Mesenchymal stem cell (in vitro differentiated cells and primary cell): ENCODE measurements at regions not wholly inside any gene's neighbourhood (a gene's known extent, or its start where the extent isn't known, plus 50 kb on each side); places are given as distances from the start of the nearest gene placed in this dataset.
A peak's percentile ranks its signal among the peaks of the same experiment; 100 is the strongest.

Experiments
- DNase-seq: peaks from one replicate; pipeline ENCODE4 v3.0.0-alpha.2; 2013
- H2AFZ ChIP-seq: one replicate; pipeline ENCODE4 v1.6.1; 2013; ENCODE audit warnings: low read depth, mild to moderate bottlenecking, control low read depth, inconsistent platforms, low read length, moderate library complexity
- H2AK5ac ChIP-seq: 2 replicates; pipeline ENCODE4 v1.6.1; 2013; ENCODE audit warnings: low read length, moderate library complexity, mild to moderate bottlenecking, inconsistent platforms; ENCODE audit not compliant: severe bottlenecking
- H2BK120ac ChIP-seq: one replicate; pipeline ENCODE4 v1.6.1; 2013; ENCODE audit warnings: low read depth, mild to moderate bottlenecking, inconsistent platforms, low read length, moderate library complexity
- H2BK12ac ChIP-seq, 2 experiments: one replicate each; pipeline ENCODE4 v1.6.1; 2013; ENCODE audit warnings: inconsistent platforms in 2 of 2, low read length in 2 of 2, mild to moderate bottlenecking in 2 of 2, moderate library complexity in 2 of 2, control low read depth in 1 of 2
- H2BK15ac ChIP-seq: one replicate; pipeline ENCODE4 v1.6.1; 2013; ENCODE audit warnings: mild to moderate bottlenecking, low read depth, inconsistent platforms; ENCODE audit not compliant: poor library complexity, severe bottlenecking
- H2BK5ac ChIP-seq: 2 replicates; pipeline ENCODE4 v1.6.1; 2013; ENCODE audit warnings: low read depth, mild to moderate bottlenecking, low read length, control low read depth, inconsistent platforms; ENCODE audit not compliant: poor library complexity, severe bottlenecking
- H3K14ac ChIP-seq, 2 experiments: one replicate each; pipeline ENCODE4 v1.6.1; 2013; ENCODE audit warnings: inconsistent platforms in 2 of 2, low read length in 2 of 2, control low read depth in 1 of 2, mild to moderate bottlenecking in 1 of 2, moderate library complexity in 1 of 2
- H3K18ac ChIP-seq, 2 experiments: one replicate each; pipeline ENCODE4 v1.6.1; 2013; ENCODE audit warnings: inconsistent platforms in 2 of 2, low read length in 2 of 2, control low read depth in 1 of 2, low read depth in 1 of 2, mild to moderate bottlenecking in 1 of 2
- H3K23ac ChIP-seq, 2 experiments: one replicate each; pipeline ENCODE4 v1.6.1; 2013; ENCODE audit warnings: inconsistent platforms in 2 of 2, low read length in 2 of 2, mild to moderate bottlenecking in 2 of 2, moderate library complexity in 2 of 2, control low read depth in 1 of 2
- H3K27ac ChIP-seq: 2 replicates; pipeline ENCODE4 v1.5.1; 2013; ENCODE audit warnings: mild to moderate bottlenecking, moderate library complexity, low read length, control low read depth, inconsistent platforms; ENCODE audit not compliant: poor library complexity, severe bottlenecking
- H3K27me3 ChIP-seq, 2 experiments: 2 replicates each; pipeline versions ENCODE4 v1.6.1 to v1.7.0; 2013; ENCODE audit warnings: low read length in 2 of 2, mild to moderate bottlenecking in 2 of 2, moderate library complexity in 2 of 2, control low read depth in 1 of 2, inconsistent platforms in 1 of 2; ENCODE audit not compliant: control insufficient read depth in 1 of 2, insufficient read depth in 1 of 2
- H3K36me3 ChIP-seq, 2 experiments: 2 replicates each; pipeline versions ENCODE4 v1.6.1 to v1.7.0; 2013; ENCODE audit warnings: low read length in 2 of 2, control low read depth in 1 of 2, inconsistent platforms in 1 of 2, low read depth in 1 of 2, mild to moderate bottlenecking in 1 of 2; ENCODE audit not compliant: insufficient read depth in 2 of 2, control insufficient read depth in 1 of 2
- H3K4ac ChIP-seq, 2 experiments: one replicate each; pipeline ENCODE4 v1.6.1; 2013; ENCODE audit warnings: inconsistent platforms in 2 of 2, low read length in 2 of 2, mild to moderate bottlenecking in 2 of 2, moderate library complexity in 2 of 2, control low read depth in 1 of 2, low read depth in 1 of 2
- H3K4me1 ChIP-seq: 2 replicates; pipeline ENCODE4 v1.6.1; 2013; ENCODE audit warnings: low read depth, low read length, control low read depth; ENCODE audit not compliant: control insufficient read depth, insufficient read depth
- H3K4me2 ChIP-seq: 2 replicates; pipeline ENCODE4 v1.6.1; 2013; ENCODE audit warnings: low read length, mild to moderate bottlenecking, inconsistent platforms; ENCODE audit not compliant: poor library complexity, severe bottlenecking
- H3K4me3 ChIP-seq, 2 experiments: 2 replicates each; pipeline versions ENCODE4 v1.5.1 to v1.7.0; 2013; ENCODE audit warnings: low read length in 2 of 2, mild to moderate bottlenecking in 2 of 2, control low read depth in 1 of 2, low read depth in 1 of 2; ENCODE audit not compliant: insufficient read depth in 1 of 2
- H3K79me1 ChIP-seq: replicated peaks from 2 replicates; pipeline ENCODE4 v1.6.1; 2013; ENCODE audit warnings: mild to moderate bottlenecking, control low read depth, low read length, inconsistent platforms; ENCODE audit not compliant: poor library complexity, severe bottlenecking
- H3K9ac ChIP-seq: 2 replicates; pipeline ENCODE4 v1.7.0; 2013; ENCODE audit warnings: mild to moderate bottlenecking, low read length, moderate library complexity
- H3K9me3 ChIP-seq: 2 replicates; pipeline ENCODE4 v1.7.0; 2013; ENCODE audit warnings: mild to moderate bottlenecking, low read length; ENCODE audit not compliant: control insufficient read depth
- H4K8ac ChIP-seq: one replicate; pipeline ENCODE4 v1.6.1; 2013; ENCODE audit warnings: inconsistent platforms, mild to moderate bottlenecking, low read length, moderate library complexity
- H4K91ac ChIP-seq: one replicate; pipeline ENCODE4 v1.6.1; 2013; ENCODE audit warnings: mild to moderate bottlenecking, low read length, inconsistent platforms
- WGBS: methylation state at CpG from one replicate; pipeline ENCODE4 v1.1.7; 2013; ENCODE audit warnings: mixed read lengths; 5-methylcytosine and 5-hydroxymethylcytosine counted together

DNA sequence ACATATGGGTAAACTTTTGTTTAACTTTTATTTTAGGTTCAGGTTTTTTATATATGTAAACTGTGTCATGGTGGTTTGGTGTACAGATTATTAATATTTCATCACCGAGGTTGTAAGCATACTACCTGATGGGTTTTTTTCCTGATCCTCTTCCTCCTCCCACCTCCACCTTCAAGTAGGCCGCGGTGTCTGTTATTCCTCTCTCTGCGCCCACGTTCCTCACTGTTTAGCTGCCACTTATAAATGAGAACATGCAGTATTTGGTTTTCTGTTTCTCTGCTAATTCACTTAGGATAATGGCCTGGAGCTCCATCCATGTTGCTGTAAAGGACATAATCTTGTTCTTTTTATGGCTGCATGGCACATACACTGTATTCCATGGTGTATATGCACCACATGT is 1000.0 kb upstream of the CELF2 start:
- Histone ChIP-seq H3K27ac (no peak overlapping the region), H3K9ac (no peak overlapping the region), H3K4ac (no peak overlapping the region), H3K79me1 (no peaks in the 10 kb centered on the region), H2BK5ac (no peak overlapping the region), H3K4me1 (no peaks in the 10 kb centered on the region), H2BK120ac (no peak overlapping the region), H3K23ac (no peak overlapping the region), H3K27me3 (no peaks in the 10 kb centered on the region), H3K4me2 (no peak overlapping the region), H3K18ac (no peak overlapping the region), H2AFZ (no peak overlapping the region), H4K91ac (no peak overlapping the region), H3K9me3 (peaks cover 15% of the 10 kb centered on the region), H3K14ac (no peak overlapping the region), H4K8ac (no peak overlapping the region), H3K36me3 (no peaks in the 10 kb centered on the region), H2BK15ac (no peak overlapping the region), H2BK12ac (no peak overlapping the region), H2AK5ac (no peak overlapping the region), H3K4me3 (no peak overlapping the region)
- WGBS, result 88% methylated on average over 5 of the region's 5 CpGs
- no peak for DNase-seq

DNA sequence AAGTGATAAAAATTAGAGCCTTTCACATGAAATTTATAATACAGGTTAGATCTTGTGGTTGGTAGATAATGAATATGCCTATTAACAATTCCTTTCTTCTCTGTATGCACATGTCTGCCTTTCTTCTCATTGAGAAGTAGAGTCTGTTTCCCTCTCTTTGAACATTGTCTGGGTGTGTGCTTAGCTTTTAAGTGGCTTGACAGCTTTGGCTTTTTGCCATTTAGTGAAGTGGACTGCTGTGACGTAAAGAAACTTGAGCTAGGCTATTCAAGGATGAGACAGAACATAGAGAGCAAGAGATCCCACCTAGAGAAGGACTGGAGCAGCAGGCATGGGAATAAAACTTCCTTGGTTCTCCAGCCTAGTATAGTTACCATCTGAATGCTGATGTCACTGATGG is 996.7 kb upstream of the CELF2 start:
- no peak overlapping the region for H2BK15ac ChIP-seq
- H2AFZ ChIP-seq, result no peak overlapping the region
- H3K79me1 ChIP-seq, result no peaks in the 10 kb centered on the region
- H3K4me1 ChIP-seq, result no peaks in the 10 kb centered on the region
- H3K4me2 ChIP-seq, result no peak overlapping the region
- H2BK12ac ChIP-seq, result no peak overlapping the region
- no peak overlapping the region for H2BK120ac ChIP-seq
- no peak overlapping the region for H3K4ac ChIP-seq
- peak; percentile 40 for DNase-seq
- H4K91ac ChIP-seq, result no peak overlapping the region
- H4K8ac ChIP-seq, result no peak overlapping the region
- no peak overlapping the region for H3K18ac ChIP-seq
- H2BK5ac ChIP-seq, result no peak overlapping the region
- no peak overlapping the region for H3K14ac ChIP-seq
- no peaks in the 10 kb centered on the region for H3K27me3 ChIP-seq
- H3K9me3 ChIP-seq, result peaks cover 15% of the 10 kb centered on the region
- no peak overlapping the region for H3K4me3 ChIP-seq
- H3K27ac ChIP-seq, result no peak overlapping the region
- no peak overlapping the region for H3K9ac ChIP-seq
- WGBS, result 42% methylated on average over 1 of the region's 1 CpG
- H3K36me3 ChIP-seq, result no peaks in the 10 kb centered on the region
- no peak overlapping the region for H2AK5ac ChIP-seq
- H3K23ac ChIP-seq, result no peak overlapping the region

- Histone ChIP-seq H3K36me3 (no peaks in the 10 kb centered on the region), H4K8ac (no peak overlapping the region), H2AFZ (no peak overlapping the region), H3K14ac (no peak overlapping the region), H3K4ac (no peak overlapping the region), H4K91ac (no peak overlapping the region), H3K79me1 (no peaks in the 10 kb centered on the region), H3K18ac (no peak overlapping the region), H3K4me1 (no peaks in the 10 kb centered on the region), H2BK5ac (no peak overlapping the region), H3K27me3 (no peaks in the 10 kb centered on the region), H3K27ac (no peak overlapping the region), H2BK15ac (no peak overlapping the region), H2AK5ac (no peak overlapping the region), H3K23ac (no peak overlapping the region), H3K9me3 (no peaks in the 10 kb centered on the region), H3K4me3 (no peak overlapping the region), H2BK120ac (no peak overlapping the region), H2BK12ac (no peak overlapping the region), H3K4me2 (no peak overlapping the region), H3K9ac (no peak overlapping the region)
- no peak for DNase-seq
- 45% methylated on average over 1 of the region's 2 CpGs for WGBS
These were observed 984.7 kb upstream of the CELF2 start for GRCh38 chr10:10032991-10033390.

DNA sequence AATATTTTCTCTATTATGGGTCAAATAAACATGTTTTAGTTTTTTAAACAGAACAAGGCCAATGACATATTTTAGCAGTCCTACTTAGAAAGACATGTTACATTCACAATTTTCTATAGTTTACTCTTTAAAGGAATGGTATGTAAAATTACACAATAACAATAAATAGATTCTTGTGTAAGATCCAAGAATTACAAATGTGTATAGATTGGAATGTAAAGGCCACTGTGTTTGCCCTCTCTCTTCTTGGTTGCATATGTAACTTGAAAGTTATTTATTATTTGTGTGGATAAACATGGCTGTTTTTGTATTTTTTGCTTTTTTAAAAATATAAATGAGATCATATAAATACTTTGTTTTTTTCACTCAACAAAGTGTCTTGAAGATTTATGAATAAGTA is 979.3 kb upstream of the CELF2 start:
- Histone ChIP-seq H4K8ac (no peak overlapping the region), H2BK120ac (no peak overlapping the region), H2AFZ (no peak overlapping the region)

More for the DNA sequence above, 979.3 kb upstream of the CELF2 start:
- Histone ChIP-seq H3K27ac (no peak overlapping the region), H2BK5ac (no peak overlapping the region), H3K36me3 (no peaks in the 10 kb centered on the region), H3K18ac (no peak overlapping the region), H3K4me3 (no peak overlapping the region), H3K14ac (no peak overlapping the region), H3K4ac (no peak overlapping the region), H2BK15ac (no peak overlapping the region), H4K91ac (no peak overlapping the region), H2AK5ac (no peak overlapping the region), H2BK12ac (no peak overlapping the region), H3K23ac (no peak overlapping the region), H3K9me3 (no peaks in the 10 kb centered on the region), H3K4me1 (no peaks in the 10 kb centered on the region), H3K9ac (no peak overlapping the region), H3K79me1 (no peaks in the 10 kb centered on the region), H3K4me2 (no peak overlapping the region), H3K27me3 (no peaks in the 10 kb centered on the region)
- DNase-seq, result peak; percentile 17
